H1 (cell line): ENCODE measurements at regions not wholly inside any gene's neighbourhood (a gene's known extent, or its start where the extent isn't known, plus 50 kb on each side); places are given as distances from the start of the nearest gene placed in this dataset.

Experiments used
- CTCF ChIA-PET: fragments of 300-600 bp; sonication (Branson Sonifier 250); formaldehyde crosslinking; loops from one replicate; lab custom pipeline; 2021; ENCODE audit not compliant: partially characterized antibody; lab: Charles Lee
- POLR2A ChIA-PET: fragments of 300-600 bp; sonication (Branson Sonifier 250); formaldehyde crosslinking; loops from one replicate; lab custom pipeline; 2021; ENCODE audit warnings: inconsistent platforms; ENCODE audit not compliant: partially characterized antibody; lab: Charles Lee
- DNase-seq, 2 experiments: peaks; one replicate each; pipeline versions ENCODE4 v3.0.0 to v3.0.0-alpha.2; 2010 to 2022; ENCODE audit warnings: low spot score in 2 of 2, low read depth in 1 of 2, mixed read lengths in 1 of 2
- FAIRE-seq: peaks from 2 replicates; lab custom pipeline; 2011; peaks lifted over from hg19 to GRCh38; lab: Jason Lieb, UNC
- H2AFZ ChIP-seq: 2 replicates; pipeline ENCODE4 v1.8.1; 2012; ENCODE audit warnings: low read length, inconsistent platforms
- H2AK5ac ChIP-seq: 2 replicates; pipeline ENCODE4 v1.6.1; 2013; ENCODE audit warnings: low read depth, low read length
- H2BK120ac ChIP-seq: replicated peaks from 2 replicates; pipeline ENCODE3; 2013; ENCODE audit warnings: low read depth, low read length, inconsistent platforms
- H2BK12ac ChIP-seq: 2 replicates; pipeline ENCODE4 v1.6.1; 2013; ENCODE audit warnings: low read depth, low read length
- H2BK15ac ChIP-seq: 2 replicates; pipeline ENCODE4 v1.6.1; 2013; ENCODE audit warnings: low read length
- H2BK20ac ChIP-seq: 2 replicates; pipeline ENCODE4 v1.6.1; 2013; ENCODE audit warnings: low read length
- H2BK5ac ChIP-seq: 2 replicates; pipeline ENCODE4 v1.6.1; 2013; ENCODE audit warnings: low read depth, low read length
- H3K14ac ChIP-seq: 2 replicates; pipeline ENCODE4 v1.6.1; 2013; ENCODE audit warnings: inconsistent platforms; ENCODE audit not compliant: insufficient read length
- H3K18ac ChIP-seq: 2 replicates; pipeline ENCODE4 v1.6.1; 2013; ENCODE audit warnings: low read length; ENCODE audit errors: extremely low read depth
- H3K23ac ChIP-seq: 2 replicates; pipeline ENCODE4 v1.6.1; 2013; ENCODE audit warnings: inconsistent platforms; ENCODE audit not compliant: insufficient read length
- H3K23me2 ChIP-seq: 2 replicates; pipeline ENCODE4 v1.6.1; 2013; ENCODE audit warnings: low read depth, low read length
- H3K27ac ChIP-seq: 2 replicates; pipeline ENCODE4 v1.6.1; 2011; ENCODE audit warnings: low read depth, low read length, inconsistent platforms
- H3K27me3 ChIP-seq, 4 experiments: replicated peaks in 1 of 4; 1 replicate in 1 of 4; 2 replicates in 3 of 4; pipeline versions ENCODE4 v1.6.1 to v1.8.1; 2011 to 2013; ENCODE audit warnings: low read length in 3 of 4, mild to moderate bottlenecking in 3 of 4, inconsistent platforms in 2 of 4, mixed read lengths in 2 of 4, moderate library complexity in 1 of 4; ENCODE audit not compliant: control insufficient read depth in 3 of 4, insufficient read depth in 3 of 4; ENCODE audit errors: extremely low read depth in 1 of 4
- H3K36me3 ChIP-seq, 4 experiments: 2 replicates each; pipeline versions ENCODE4 v1.6.1 to v1.8.1; 2011 to 2013; ENCODE audit warnings: mild to moderate bottlenecking in 4 of 4, low read length in 3 of 4, moderate library complexity in 2 of 4, control low read depth in 1 of 4, inconsistent platforms in 1 of 4; ENCODE audit not compliant: insufficient read depth in 4 of 4, control insufficient read depth in 2 of 4
- H3K4ac ChIP-seq: replicated peaks from 2 replicates; pipeline ENCODE3; 2013; ENCODE audit warnings: low read length, low read depth, mixed read lengths, inconsistent platforms; ENCODE audit not compliant: insufficient read length
- H3K4me1 ChIP-seq, 4 experiments: replicated peaks in 1 of 4; 1 replicate in 1 of 4; 2 replicates in 3 of 4; pipeline versions ENCODE4 v1.6.1 to v1.8.1; 2011 to 2013; ENCODE audit warnings: low read length in 3 of 4, inconsistent platforms in 2 of 4, mixed read lengths in 1 of 4; ENCODE audit not compliant: insufficient read depth in 4 of 4, control insufficient read depth in 3 of 4
- H3K4me2 ChIP-seq, 2 experiments: 2 replicates each; pipeline versions ENCODE4 v1.6.1 to v1.8.1; 2011 to 2013; ENCODE audit warnings: low read depth in 2 of 2, low read length in 2 of 2, control low read depth in 1 of 2, inconsistent platforms in 1 of 2, mild to moderate bottlenecking in 1 of 2; ENCODE audit not compliant: insufficient read depth in 1 of 2
- H3K4me3 ChIP-seq, 4 experiments: fragments of 200-600, 300-600 bp in 1 of 4; sonication (generic), shearing (Covaris generic), sonication (Bioruptor Twin) in 1 of 4; 2 replicates each; pipeline versions ENCODE4 v1.5.1 to v1.8.1; 2011 to 2016; ENCODE audit warnings: low read length in 4 of 4, low read depth in 3 of 4, control low read depth in 2 of 4, inconsistent platforms in 2 of 4, mild to moderate bottlenecking in 2 of 4, mixed read lengths in 1 of 4, moderate library complexity in 1 of 4; ENCODE audit not compliant: insufficient read depth in 2 of 4; ENCODE audit errors: extremely low read depth in 1 of 4
- H3K56ac ChIP-seq: replicated peaks from 2 replicates; pipeline ENCODE3; 2013; ENCODE audit warnings: low read depth, mild to moderate bottlenecking, mixed read lengths, low read length, inconsistent platforms; ENCODE audit not compliant: insufficient read length
- H3K79me1 ChIP-seq: 2 replicates; pipeline ENCODE4 v1.6.1; 2013; ENCODE audit warnings: low read depth, low read length, control low read depth
- H3K79me2 ChIP-seq, 2 experiments: 2 replicates each; pipeline versions ENCODE4 v1.6.1 to v1.8.1; 2012 to 2013; ENCODE audit warnings: low read length in 2 of 2, mild to moderate bottlenecking in 2 of 2, inconsistent platforms in 1 of 2; ENCODE audit not compliant: insufficient read depth in 2 of 2, control insufficient read depth in 1 of 2
- H3K9ac ChIP-seq, 4 experiments: replicated peaks in 1 of 4; 1 replicate in 1 of 4; 2 replicates in 3 of 4; pipeline versions ENCODE4 v1.6.1 to v1.8.1; 2011 to 2013; ENCODE audit warnings: low read depth in 3 of 4, low read length in 3 of 4, control low read depth in 2 of 4, mild to moderate bottlenecking in 2 of 4, moderate library complexity in 2 of 4, inconsistent platforms in 1 of 4; ENCODE audit errors: extremely low read depth in 1 of 4
- H3K9me3 ChIP-seq, 2 experiments: 2 replicates each; pipeline versions ENCODE4 v1.6.1 to v1.8.1; 2012 to 2013; ENCODE audit warnings: mild to moderate bottlenecking in 2 of 2, moderate library complexity in 2 of 2, control low read depth in 1 of 2, inconsistent platforms in 1 of 2, low read depth in 1 of 2, low read length in 1 of 2, mixed read lengths in 1 of 2; ENCODE audit not compliant: insufficient read depth in 2 of 2
- H4K20me1 ChIP-seq, 2 experiments: replicated peaks in 1 of 2; 2 replicates each; pipeline versions ENCODE3 to v1.8.1; 2011 to 2013; ENCODE audit warnings: inconsistent platforms in 2 of 2, low read length in 2 of 2, mild to moderate bottlenecking in 1 of 2; ENCODE audit not compliant: insufficient read depth in 2 of 2, control insufficient read depth in 1 of 2
- H4K5ac ChIP-seq: 2 replicates; pipeline ENCODE4 v1.6.1; 2013; ENCODE audit warnings: low read length, low read depth, mixed read lengths, inconsistent platforms; ENCODE audit not compliant: insufficient read length
- H4K8ac ChIP-seq: 2 replicates; pipeline ENCODE4 v1.8.0; 2013; ENCODE audit warnings: mild to moderate bottlenecking, moderate library complexity, low read length, inconsistent platforms; ENCODE audit not compliant: insufficient read depth; ENCODE audit errors: extremely low read depth
- H4K91ac ChIP-seq: replicated peaks from 2 replicates; pipeline ENCODE3; 2013; ENCODE audit warnings: low read length, mixed read lengths, inconsistent platforms; ENCODE audit not compliant: insufficient read length
- BACH1 ChIP-seq: IDR thresholded peaks from 2 replicates; pipeline ENCODE4 v1.6.1; 2012; ENCODE audit warnings: low read length, improper control_type of control experiment
- CHD1 ChIP-seq: IDR thresholded peaks from 2 replicates; pipeline ENCODE4 v1.6.1; 2012; ENCODE audit warnings: low read depth, low read length, improper control_type of control experiment
- E2F6 ChIP-seq: IDR thresholded peaks from 2 replicates; pipeline ENCODE4 v1.6.1; 2012; ENCODE audit warnings: inconsistent platforms
- WGBS, 2 experiments: shearing (Covaris generic) in 1 of 2; methylation state at CpG; one replicate each; pipeline versions ENCODE4 v1.1.6 to v1.1.7; 2013 to 2015; ENCODE audit warnings: low lambda C conversion rate in 2 of 2, mixed read lengths in 2 of 2, inconsistent platforms in 1 of 2, low coverage in 1 of 2, missing lambda C conversion rate in 1 of 2; ENCODE audit not compliant: insufficient replicate concordance in 2 of 2, insufficient coverage in 1 of 2, insufficient read length in 1 of 2; ENCODE audit errors: extremely low coverage in 1 of 2, missing lambda C conversion rate in 1 of 2; 5-methylcytosine and 5-hydroxymethylcytosine counted together

- H3K4me2 ChIP-seq: no peak overlapping the region
Observed at GRCh38 chr6:37578104-37578503, 78.4 kb upstream of the CCDC167 start.

More at GRCh38 chr6:37578104-37578503, 78.4 kb upstream of the CCDC167 start:
- Histone ChIP-seq H2BK12ac (no peak overlapping the region), H3K4me1 (peaks cover 0 to 2% (median 0%) of the 10 kb centered on the region in 4 experiments; a peak in 3 of 7 replicates), H4K8ac (no peak overlapping the region), H3K79me1 (no peaks in the 10 kb centered on the region; the same call in 1 of the 2 replicates), H4K20me1 (peaks cover 0 to 2% of the 10 kb centered on the region in 2 experiments), H4K5ac (no peak overlapping the region), H3K14ac (no peak overlapping the region), H3K4me3 (no peak overlapping the region), H3K23me2 (no peaks in the 10 kb centered on the region), H4K91ac (no peak overlapping the region), H3K36me3 (no peaks in the 10 kb centered on the region), H3K4ac (no peak overlapping the region), H2BK5ac (no peak overlapping the region), H3K9ac (no peak overlapping the region), H3K79me2 (no peaks in the 10 kb centered on the region), H3K9me3 (no peaks in the 10 kb centered on the region), H3K18ac (no peak overlapping the region), H3K27ac (no peak overlapping the region), H3K23ac (no peak overlapping the region), H2AK5ac (no peak overlapping the region), H2BK120ac (no peak overlapping the region), H3K56ac (no peak overlapping the region), H2BK20ac (no peak overlapping the region), H3K27me3 (no peaks in the 10 kb centered on the region; a peak in 1 of 7 replicates), H2BK15ac (no peak overlapping the region), H2AFZ (no peak overlapping the region)
- FAIRE-seq (no peak), DNase-seq (no peak)
- ChIA-PET POLR2A (interaction anchor here (1.3 kb wide), 1 partner anchor 74 kb away, joined by 3 read pairs; no protein-coding TSS in a partner anchor), CTCF (interaction anchor here (1.0 to 13.8 kb wide), 10 partner anchors 10 to 98 kb away, joined by 3 to 163 read pairs (median 5); no protein-coding TSS in a partner anchor)
- WGBS, 2 experiments: 92% methylated on average over 12 of the region's 12 CpGs; no CpG with 5 or more reads in 1 of the 2 experiments
- TF ChIP-seq CHD1 (no peak), E2F6 (no peak), BACH1 (no peak)
